Uterus (tissue), 3 donors: ENCODE measurements at regions not wholly inside any gene's neighbourhood (a gene's known extent, or its start where the extent isn't known, plus 50 kb on each side); places are given as distances from the start of the nearest gene placed in this dataset.

Experiments
- DNase-seq, 2 donors: peaks; one replicate each; pipeline ENCODE4 v3.0.0-alpha.2; 2019 to 2020
- H3K27ac ChIP-seq, 2 donors: fragments of 200-600 bp; sonication (generic); 1 replicate in 1 of 2; 2 replicates in 1 of 2; pipeline ENCODE4 v1.5.1; 2016 to 2018
- H3K27me3 ChIP-seq, 2 donors: fragments of 200-600 bp; sonication (generic); one replicate each; pipeline ENCODE4 v1.5.1; 2018 to 2019; ENCODE audit warnings: control low read depth in 1 of 2
- H3K36me3 ChIP-seq, 2 donors: fragments of 200-600 bp; sonication (generic); one replicate each; pipeline ENCODE4 v1.5.1; 2019; ENCODE audit warnings: control low read depth in 1 of 2
- H3K4me1 ChIP-seq, 2 donors: fragments of 200-600 bp; sonication (generic); one replicate each; pipeline ENCODE4 v1.5.1; 2018 to 2019; ENCODE audit warnings: control low read depth in 1 of 2
- H3K4me3 ChIP-seq, 2 donors: fragments of 200-600 bp; sonication (generic); 1 replicate in 1 of 2; 2 replicates in 1 of 2; pipeline ENCODE4 v1.5.1; 2018 to 2019; ENCODE audit warnings: mild to moderate bottlenecking in 1 of 2
- H3K9me3 ChIP-seq, 2 donors: fragments of 200-600 bp; sonication (generic); one replicate each; pipeline ENCODE4 v1.5.1; 2019; ENCODE audit warnings: control low read depth in 1 of 2
- POLR2A ChIP-seq, 2 donors: fragments of 450-650 bp; IDR thresholded peaks; one replicate each; pipeline ENCODE4 v1.6.1; 2016; ENCODE audit warnings: antibody characterized with exemption in 2 of 2, mild to moderate bottlenecking in 1 of 2, moderate library complexity in 1 of 2
- intact Hi-C: fragments of 100-400 bp; cut with DNase I; formaldehyde crosslinking; loops from one replicate; pipeline ENCODE4 v1.15.1; 2023; ENCODE audit warnings: low total_unique reads
- TF ChIP-seq, protein P1 (sequence below), 4 experiments: fragments of 200-600 bp in 2 of 4; fragments of 450-650 bp in 2 of 4; sonication (generic) in 2 of 4; IDR thresholded peaks; one replicate each; pipeline ENCODE4 v1.5.1; 2016 to 2019; ENCODE audit warnings: antibody characterized with exemption in 4 of 4, mild to moderate bottlenecking in 2 of 4, moderate library complexity in 1 of 4
- donor health status: DM: yes; HTN: yes; CAD: no.

DNA sequence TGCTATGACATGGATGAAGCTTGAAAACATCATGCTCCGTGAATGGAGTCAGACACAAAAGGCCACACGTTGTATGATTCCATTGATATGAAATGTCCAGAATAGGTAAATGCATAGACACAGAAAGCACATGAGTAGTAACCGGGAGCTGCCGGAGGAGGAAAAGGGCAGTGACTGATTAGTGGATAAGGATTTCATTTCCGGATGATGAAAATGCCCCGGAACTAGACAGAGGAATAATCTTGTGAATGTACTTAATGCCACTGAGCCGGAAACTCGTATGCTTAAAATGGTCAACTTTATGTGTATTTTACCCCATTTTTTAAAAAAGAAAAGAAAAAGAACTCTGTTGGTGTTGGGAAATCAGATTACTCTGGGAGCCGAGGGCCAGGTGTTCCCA, 112.7 kb upstream of the FAM9B start:
- no peak overlapping the region for H3K27ac ChIP-seq
- no peaks in the 10 kb centered on the region for H3K36me3 ChIP-seq
- peaks cover 4 to 5% of the 10 kb centered on the region in 2 donors for H3K4me1 ChIP-seq
- no peak overlapping the region for H3K4me3 ChIP-seq
- H3K27me3 ChIP-seq, result no peaks in the 10 kb centered on the region
- TF ChIP-seq POLR2A (IDR thresholded peaks at IDR 0.05), result no peak
- TF ChIP-seq, protein P1, sequence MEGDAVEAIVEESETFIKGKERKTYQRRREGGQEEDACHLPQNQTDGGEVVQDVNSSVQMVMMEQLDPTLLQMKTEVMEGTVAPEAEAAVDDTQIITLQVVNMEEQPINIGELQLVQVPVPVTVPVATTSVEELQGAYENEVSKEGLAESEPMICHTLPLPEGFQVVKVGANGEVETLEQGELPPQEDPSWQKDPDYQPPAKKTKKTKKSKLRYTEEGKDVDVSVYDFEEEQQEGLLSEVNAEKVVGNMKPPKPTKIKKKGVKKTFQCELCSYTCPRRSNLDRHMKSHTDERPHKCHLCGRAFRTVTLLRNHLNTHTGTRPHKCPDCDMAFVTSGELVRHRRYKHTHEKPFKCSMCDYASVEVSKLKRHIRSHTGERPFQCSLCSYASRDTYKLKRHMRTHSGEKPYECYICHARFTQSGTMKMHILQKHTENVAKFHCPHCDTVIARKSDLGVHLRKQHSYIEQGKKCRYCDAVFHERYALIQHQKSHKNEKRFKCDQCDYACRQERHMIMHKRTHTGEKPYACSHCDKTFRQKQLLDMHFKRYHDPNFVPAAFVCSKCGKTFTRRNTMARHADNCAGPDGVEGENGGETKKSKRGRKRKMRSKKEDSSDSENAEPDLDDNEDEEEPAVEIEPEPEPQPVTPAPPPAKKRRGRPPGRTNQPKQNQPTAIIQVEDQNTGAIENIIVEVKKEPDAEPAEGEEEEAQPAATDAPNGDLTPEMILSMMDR (IDR thresholded peaks at IDR 0.05), result no peak
- no peak for DNase-seq
- intact Hi-C loops, result no loop called here
- no peaks in the 10 kb centered on the region for H3K9me3 ChIP-seq

DNA sequence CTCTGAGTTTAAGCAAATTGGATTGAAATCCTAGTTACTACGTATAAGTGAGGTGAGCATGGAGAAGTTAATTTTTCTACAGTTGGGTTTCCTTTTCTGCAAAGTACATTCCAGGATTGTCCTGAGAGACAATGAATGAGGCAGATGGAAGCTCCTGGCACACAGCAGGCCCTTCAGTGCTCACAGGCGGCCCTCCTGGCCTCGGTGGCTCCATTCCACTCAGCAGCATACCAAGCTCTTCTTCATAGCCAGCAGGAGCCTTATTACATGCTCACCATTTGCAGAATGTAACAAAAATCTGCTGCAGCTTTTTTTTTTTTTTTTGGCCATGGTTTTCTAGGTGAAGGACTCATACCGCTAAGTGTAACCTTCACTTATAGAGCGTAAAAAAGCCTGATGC, 113.2 kb upstream of the FAM9B start:
- intact Hi-C loops, result no loop called here
- DNase-seq, result no peak
- no peaks in the 10 kb centered on the region for H3K36me3 ChIP-seq
- no peak overlapping the region for H3K4me3 ChIP-seq
- peaks cover 4 to 5% of the 10 kb centered on the region in 2 donors for H3K4me1 ChIP-seq
- no peaks in the 10 kb centered on the region for H3K27me3 ChIP-seq
- no peak overlapping the region for H3K27ac ChIP-seq
- no peaks in the 10 kb centered on the region for H3K9me3 ChIP-seq
- TF ChIP-seq POLR2A (IDR thresholded peaks at IDR 0.05), result no peak
- TF ChIP-seq, protein P1 (IDR thresholded peaks at IDR 0.05), result no peak

DNA sequence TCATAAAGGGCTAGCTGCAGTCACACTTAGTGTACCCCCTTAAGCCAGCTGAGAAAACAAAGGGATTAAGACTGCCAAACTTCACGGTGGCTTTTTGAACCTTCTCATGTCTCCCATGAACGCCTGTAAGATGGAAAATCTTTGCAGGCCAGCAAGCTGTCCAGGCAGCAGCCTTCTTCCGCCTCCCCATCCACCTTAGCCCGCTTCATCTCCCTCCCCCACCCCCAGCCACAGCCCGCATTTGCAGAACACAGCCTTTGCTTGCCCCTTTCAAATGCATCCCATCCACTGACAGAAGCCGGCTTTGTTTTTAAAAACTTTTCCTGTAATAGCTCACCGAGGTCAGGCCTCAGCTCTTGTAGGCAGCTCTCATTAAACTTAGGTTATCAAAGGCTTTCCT, 113.8 kb upstream of the FAM9B start:
- no peak for DNase-seq
- Histone ChIP-seq H3K27me3 (no peaks in the 10 kb centered on the region), H3K27ac (peak overlapping the region; percentile 54 to 70), H3K9me3 (no peaks in the 10 kb centered on the region), H3K4me1 (peaks cover 4 to 5% of the 10 kb centered on the region in 2 donors), H3K36me3 (no peaks in the 10 kb centered on the region), H3K4me3 (no peak overlapping the region)
- TF ChIP-seq, protein P1 (IDR thresholded peaks at IDR 0.05), result no peak
- no peak for TF ChIP-seq POLR2A (IDR thresholded peaks at IDR 0.05)
- intact Hi-C loops, result no loop called here

DNA sequence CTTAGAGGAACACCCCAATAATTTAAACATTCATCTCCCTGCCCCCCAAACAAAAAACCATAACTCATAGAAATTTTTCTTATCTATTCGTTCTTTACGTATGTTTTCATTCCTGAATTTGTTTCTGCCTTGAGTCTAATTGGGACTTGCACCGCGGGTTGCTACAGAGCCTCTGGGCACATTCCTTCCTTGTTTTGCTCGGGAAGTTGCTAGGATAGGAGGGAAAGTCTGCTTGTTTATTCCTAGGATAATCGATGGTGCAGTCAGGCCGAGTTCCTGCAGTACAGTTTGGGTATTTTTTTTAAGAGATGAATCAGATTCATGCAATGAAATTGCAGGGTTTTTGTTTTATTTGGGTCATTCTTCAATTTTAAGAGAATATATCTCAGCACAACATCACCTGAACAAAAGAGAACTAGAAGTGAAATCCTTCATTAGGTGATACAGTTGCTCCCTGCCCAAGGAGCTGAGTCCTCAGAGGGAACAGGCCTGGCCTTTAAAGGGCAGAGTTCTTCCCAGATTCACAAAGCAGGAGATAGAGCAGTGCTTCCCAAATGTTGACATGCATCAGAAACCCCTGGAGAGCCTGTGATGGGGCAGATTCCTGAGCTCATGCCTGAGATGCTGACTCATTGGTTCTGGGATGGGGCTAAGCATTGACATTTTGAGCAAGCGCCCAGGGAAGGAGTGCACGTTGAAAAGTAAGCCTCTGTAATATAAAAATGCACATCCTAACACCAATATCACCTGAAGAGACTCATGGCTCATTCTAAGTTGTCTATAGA, 114.9 kb upstream of the FAM9B start:
- intact Hi-C loops, result no loop called here
- H3K27me3 ChIP-seq, result no peaks in the 10 kb centered on the region
- no peaks in the 10 kb centered on the region for H3K9me3 ChIP-seq
- DNase-seq, result peak in 1 of 2 donors; percentile 28
- peak overlapping the region; percentile 54 to 70 for H3K27ac ChIP-seq
- H3K4me3 ChIP-seq, result no peak overlapping the region
- no peak for TF ChIP-seq POLR2A (IDR thresholded peaks at IDR 0.05)
- TF ChIP-seq, protein P1 (IDR thresholded peaks at IDR 0.05), result no peak
- peaks cover 4 to 5% of the 10 kb centered on the region in 2 donors for H3K4me1 ChIP-seq
- no peaks in the 10 kb centered on the region for H3K36me3 ChIP-seq

DNA sequence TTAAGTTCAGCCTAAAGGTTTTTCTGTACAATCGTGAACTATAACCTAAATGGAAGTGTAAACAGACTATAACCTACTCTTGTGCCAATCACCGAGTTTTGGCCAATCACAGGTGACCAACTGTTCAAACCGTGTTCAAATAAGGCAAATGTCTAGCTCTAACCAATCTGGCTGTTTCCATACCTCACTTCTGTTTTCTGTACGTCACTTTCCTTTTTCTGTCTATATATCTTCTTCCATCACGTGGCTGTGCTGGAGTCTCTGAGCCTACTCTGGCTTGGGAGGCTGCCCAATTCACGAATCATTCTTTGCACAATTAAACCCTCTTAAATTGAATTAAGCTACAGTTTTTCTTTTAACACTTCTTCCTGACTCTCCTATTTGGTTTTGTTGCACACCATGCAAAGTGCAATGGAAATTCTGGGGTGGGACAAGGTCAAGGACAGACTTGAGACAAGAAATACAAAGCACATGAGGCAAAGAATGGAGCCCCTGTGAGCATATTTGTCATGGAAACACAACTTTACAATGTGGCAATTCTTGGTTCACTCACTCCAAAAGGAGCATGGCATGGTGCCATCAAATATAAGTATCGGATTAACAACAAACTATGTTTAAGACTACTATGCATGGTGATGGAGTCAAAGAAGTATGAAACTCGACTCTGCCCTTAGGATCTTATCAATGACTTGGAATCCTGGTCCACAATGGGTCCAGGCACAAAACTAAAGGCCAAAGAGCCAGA, 115.7 kb upstream of the FAM9B start:
- TF ChIP-seq, protein P1 (IDR thresholded peaks at IDR 0.05), result no peak
- no peak for TF ChIP-seq POLR2A (IDR thresholded peaks at IDR 0.05)
- intact Hi-C loops, result no loop called here
- Histone ChIP-seq H3K4me1 (peaks cover 4 to 5% of the 10 kb centered on the region in 2 donors), H3K4me3 (no peak overlapping the region), H3K9me3 (no peaks in the 10 kb centered on the region), H3K27ac (peak overlapping the region; percentile 54 to 70), H3K27me3 (no peaks in the 10 kb centered on the region), H3K36me3 (no peaks in the 10 kb centered on the region)
- no peak for DNase-seq
